H9 (cell line): ENCODE measurements at regions not wholly inside any gene's neighbourhood (a gene's known extent, or its start where the extent isn't known, plus 50 kb on each side); places are given as distances from the start of the nearest gene placed in this dataset.

Experiments
- DNase-seq: peaks from one replicate; pipeline ENCODE4 v3.0.0-alpha.2; 2017
- H2AFZ ChIP-seq: one replicate; pipeline ENCODE4 v1.6.1; 2013; ENCODE audit warnings: mild to moderate bottlenecking, low read length, control low read depth, moderate library complexity
- H2AK5ac ChIP-seq: 2 replicates; pipeline ENCODE4 v1.6.1; 2013; ENCODE audit warnings: low read length, control low read depth, mixed read lengths; ENCODE audit not compliant: insufficient read length
- H2BK120ac ChIP-seq: one replicate; pipeline ENCODE4 v1.6.1; 2013; ENCODE audit warnings: low read depth, mild to moderate bottlenecking, low read length, control low read depth, inconsistent platforms; ENCODE audit not compliant: poor library complexity, severe bottlenecking
- H2BK12ac ChIP-seq: 2 replicates; pipeline ENCODE4 v1.6.1; 2013; ENCODE audit warnings: low read length, control low read depth, mixed read lengths, low read depth; ENCODE audit not compliant: insufficient read length
- H2BK15ac ChIP-seq: 2 replicates; pipeline ENCODE4 v1.6.1; 2013; ENCODE audit warnings: low read depth, low read length, control low read depth
- H2BK20ac ChIP-seq: one replicate; pipeline ENCODE4 v1.6.1; 2013; ENCODE audit warnings: low read depth, mild to moderate bottlenecking, low read length, control low read depth, inconsistent platforms; ENCODE audit not compliant: poor library complexity, severe bottlenecking
- H2BK5ac ChIP-seq: 2 replicates; pipeline ENCODE4 v1.6.1; 2013; ENCODE audit warnings: low read length, control low read depth, mixed read lengths; ENCODE audit not compliant: insufficient read length
- H3K14ac ChIP-seq: 2 replicates; pipeline ENCODE4 v1.6.1; 2013; ENCODE audit warnings: low read length, control low read depth; ENCODE audit not compliant: insufficient read depth
- H3K18ac ChIP-seq: 2 replicates; pipeline ENCODE4 v1.6.1; 2013; ENCODE audit warnings: low read depth, mild to moderate bottlenecking, mixed read lengths, low read length, control low read depth; ENCODE audit not compliant: insufficient read length
- H3K23ac ChIP-seq: 2 replicates; pipeline ENCODE4 v1.6.1; 2013; ENCODE audit warnings: low read length, control low read depth, mixed read lengths, low read depth; ENCODE audit not compliant: insufficient read length
- H3K23me2 ChIP-seq: 2 replicates; pipeline ENCODE4 v1.6.1; 2013; ENCODE audit warnings: low read depth, mild to moderate bottlenecking, mixed read lengths, low read length, control low read depth; ENCODE audit not compliant: insufficient read length, poor library complexity, severe bottlenecking
- H3K27ac ChIP-seq: 2 replicates; pipeline ENCODE4 v1.5.1; 2013; ENCODE audit warnings: low read length, control low read depth, mixed read lengths, low read depth; ENCODE audit not compliant: insufficient read length
- H3K27me3 ChIP-seq: 2 replicates; pipeline ENCODE4 v1.6.1; 2013; ENCODE audit warnings: low read length, control low read depth, inconsistent platforms; ENCODE audit not compliant: insufficient read depth
- H3K4ac ChIP-seq: 2 replicates; pipeline ENCODE4 v1.6.1; 2013; ENCODE audit warnings: low read depth, mild to moderate bottlenecking, control low read depth, inconsistent platforms, low read length, moderate library complexity
- H3K4me1 ChIP-seq: 2 replicates; pipeline ENCODE4 v1.6.1; 2013; ENCODE audit warnings: low read length, control low read depth, inconsistent platforms; ENCODE audit not compliant: insufficient read depth
- H3K4me2 ChIP-seq: 2 replicates; pipeline ENCODE4 v1.6.1; 2013; ENCODE audit warnings: low read length, control low read depth, mixed read lengths; ENCODE audit not compliant: insufficient read length, insufficient read depth
- H3K56ac ChIP-seq: 2 replicates; pipeline ENCODE4 v1.6.1; 2013; ENCODE audit warnings: low read depth, mild to moderate bottlenecking, mixed read lengths, low read length, control low read depth; ENCODE audit not compliant: insufficient read length
- H3K79me1 ChIP-seq: 2 replicates; pipeline ENCODE4 v1.6.1; 2013; ENCODE audit warnings: low read depth, mild to moderate bottlenecking, moderate library complexity, low read length, control low read depth, inconsistent platforms; ENCODE audit not compliant: insufficient read depth, poor library complexity, severe bottlenecking
- H3K79me2 ChIP-seq: 2 replicates; pipeline ENCODE4 v1.6.1; 2013; ENCODE audit warnings: low read length, control low read depth, inconsistent platforms; ENCODE audit not compliant: insufficient read depth
- H3K9ac ChIP-seq: 2 replicates; pipeline ENCODE4 v1.6.1; 2013; ENCODE audit warnings: low read length, control low read depth, mixed read lengths; ENCODE audit not compliant: insufficient read length; ENCODE audit errors: extremely low read depth
- H3K9me3 ChIP-seq: one replicate; pipeline ENCODE4 v1.6.1; 2013; ENCODE audit warnings: low read depth, low read length, inconsistent platforms; ENCODE audit not compliant: control insufficient read depth
- H3T11ph ChIP-seq: one replicate; pipeline ENCODE4 v1.6.1; 2013; ENCODE audit warnings: mild to moderate bottlenecking, low read length, control low read depth, inconsistent platforms
- H4K20me1 ChIP-seq: one replicate; pipeline ENCODE4 v1.6.1; 2013; ENCODE audit not compliant: control insufficient read depth, insufficient read length, insufficient read depth
- H4K5ac ChIP-seq: 2 replicates; pipeline ENCODE4 v1.6.1; 2013; ENCODE audit warnings: low read depth, mild to moderate bottlenecking, mixed read lengths, low read length, control low read depth; ENCODE audit not compliant: insufficient read length
- H4K8ac ChIP-seq: replicated peaks from 2 replicates; pipeline ENCODE4 v1.6.1; 2013; ENCODE audit warnings: low read length, control low read depth, mixed read lengths, low read depth; ENCODE audit not compliant: insufficient read length
- H4K91ac ChIP-seq: 2 replicates; pipeline ENCODE4 v1.6.1; 2013; ENCODE audit warnings: low read depth, mild to moderate bottlenecking, moderate library complexity, mixed read lengths, low read length, control low read depth; ENCODE audit not compliant: insufficient read length
- H3K27ac Mint-ChIP-seq, 3 experiments: 2 replicates in 2 of 3; 3 replicates in 1 of 3; pipeline ENCODE4 v1.8.0; 2020 to 2021; ENCODE audit warnings: mixed read lengths in 3 of 3, mild to moderate bottlenecking in 1 of 3, moderate library complexity in 1 of 3
- H3K27me3 Mint-ChIP-seq: 2 replicates; pipeline ENCODE4 v1.8.0; 2021; ENCODE audit warnings: low read depth, mild to moderate bottlenecking, moderate library complexity, mixed read lengths
- H3K36me3 Mint-ChIP-seq, 3 experiments: 2 replicates in 2 of 3; 3 replicates in 1 of 3; pipeline ENCODE4 v1.8.0; 2020 to 2021; ENCODE audit warnings: low read depth in 3 of 3, mixed read lengths in 3 of 3; ENCODE audit not compliant: insufficient read depth in 1 of 3
- H3K4me1 Mint-ChIP-seq, 2 experiments: 2 replicates each; pipeline ENCODE4 v1.8.0; 2020; ENCODE audit warnings: mixed read lengths in 2 of 2
- H3K4me3 Mint-ChIP-seq, 2 experiments: 2 replicates in 1 of 2; 3 replicates in 1 of 2; pipeline ENCODE4 v1.8.0; 2020 to 2021; ENCODE audit warnings: mild to moderate bottlenecking in 2 of 2, mixed read lengths in 2 of 2, moderate library complexity in 1 of 2
- H3K9me3 Mint-ChIP-seq, 2 experiments: 2 replicates in 1 of 2; 3 replicates in 1 of 2; pipeline ENCODE4 v1.8.0; 2020; ENCODE audit warnings: mild to moderate bottlenecking in 2 of 2, mixed read lengths in 2 of 2, moderate library complexity in 1 of 2
- CTCF ChIP-seq: fragments of 200-600 bp; sonication (generic); conservative IDR thresholded peaks from 3 replicates; pipeline ENCODE4 v1.8.0; 2021; ENCODE audit warnings: antibody characterized with exemption, mild to moderate bottlenecking
- WGBS: extraction: QIAGEN DNeasy Blood & Tissue Kit; methylation state at CpG from one replicate; pipeline ENCODE4 v1.1.7; 2013; ENCODE audit warnings: missing lambda C conversion rate, low lambda C conversion rate, mixed read lengths; ENCODE audit not compliant: insufficient read length; ENCODE audit errors: extremely low coverage; 5-methylcytosine and 5-hydroxymethylcytosine counted together

- Histone ChIP-seq H2BK5ac (no peak overlapping the region), H4K91ac (no peak overlapping the region), H3K23me2 (no peaks in the 10 kb centered on the region), H3K14ac (no peak overlapping the region), H2BK20ac (no peak overlapping the region), H4K20me1 (no peaks in the 10 kb centered on the region), H3T11ph (no peak overlapping the region), H4K8ac (no peak overlapping the region), H3K23ac (no peak overlapping the region), H3K4ac (no peak overlapping the region), H2BK12ac (no peak overlapping the region), H3K4me2 (no peak overlapping the region), H3K18ac (no peak overlapping the region), H3K9me3 (no peaks in the 10 kb centered on the region), H3K4me1 (no peaks in the 10 kb centered on the region), H2BK120ac (no peak overlapping the region), H3K9ac (no peak overlapping the region), H2AFZ (peak overlapping the region; percentile 40), H3K79me2 (no peaks in the 10 kb centered on the region), H3K27me3 (no peaks in the 10 kb centered on the region), H2BK15ac (no peak overlapping the region), H4K5ac (no peak overlapping the region), H3K79me1 (no peaks in the 10 kb centered on the region), H2AK5ac (no peak overlapping the region), H3K27ac (no peak overlapping the region), H3K56ac (no peak overlapping the region)
- no CpG with 5 or more reads among the region's 3 CpGs for WGBS
- TF ChIP-seq CTCF, result no peak
- DNase-seq, result no peak
- Mint-ChIP-seq H3K27me3 (no peaks in the 10 kb centered on the region), H3K27ac (peak overlapping the region in 1 of 3 experiments; percentile 2; a peak in 1 of 7 replicates), H3K9me3 (peaks cover 5 to 8% of the 10 kb centered on the region in 2 experiments; a peak in 1 of 5 replicates), H3K4me1 (peaks cover 15% of the 10 kb centered on the region in 2 experiments), H3K36me3 (peaks cover 0 to 14% (median 2%) of the 10 kb centered on the region in 3 experiments; a peak in 2 of 7 replicates), H3K4me3 (no peak overlapping the region)
These were observed 447.0 kb upstream of the PKN2 start for GRCh38 chr1:88237058-88237457.
